Tibial nerve (tissue), 4 donors: ENCODE measurements at regions not wholly inside any gene's neighbourhood (a gene's known extent, or its start where the extent isn't known, plus 50 kb on each side); places are given as distances from the start of the nearest gene placed in this dataset.

Experiments used
- EP300 ChIP-seq, 2 donors: sonication (generic); formaldehyde crosslinking; IDR thresholded peaks; one replicate each; pipeline ENCODE4 v1.6.1; 2017; ENCODE audit warnings: antibody characterized with exemption in 2 of 2, mild to moderate bottlenecking in 1 of 2
- POLR2A ChIP-seq, 2 donors: fragments of 450-650 bp; IDR thresholded peaks; one replicate each; pipeline ENCODE4 v1.6.1; 2017; ENCODE audit warnings: antibody characterized with exemption in 2 of 2, mild to moderate bottlenecking in 2 of 2, moderate library complexity in 2 of 2
- TF ChIP-seq, protein P1 (sequence below), 5 experiments: fragments of 200-600 bp in 3 of 5; fragments of 450-650 bp in 2 of 5; sonication (generic) in 3 of 5; IDR thresholded peaks; one replicate each; pipeline ENCODE4 v1.5.1; 2016 to 2019; ENCODE audit warnings: antibody characterized with exemption in 5 of 5, mild to moderate bottlenecking in 3 of 5, moderate library complexity in 2 of 5

DNA sequence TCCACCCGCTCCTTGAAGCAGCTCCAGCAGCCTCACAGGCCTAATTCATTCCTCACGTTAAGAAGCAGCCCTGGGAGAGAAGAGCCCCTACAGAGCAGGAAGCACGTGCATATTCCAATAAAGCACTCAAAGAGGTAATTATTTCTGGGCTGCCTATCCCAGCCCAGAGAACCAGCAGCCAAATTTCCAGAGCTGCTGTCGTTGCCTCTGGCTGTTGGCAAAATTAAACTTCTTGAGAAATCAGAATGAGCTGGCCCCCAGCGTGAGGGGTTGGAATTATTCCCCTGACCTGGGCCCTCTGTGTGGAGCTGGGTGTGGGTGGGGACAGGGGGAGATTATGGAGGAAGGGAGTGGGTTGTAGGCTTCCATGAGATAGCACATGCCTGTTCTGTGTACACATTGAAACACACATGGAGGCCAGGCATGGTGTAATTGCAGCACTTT lies 86.8 kb upstream of the HSPA9 start:
- TF ChIP-seq, protein P1, sequence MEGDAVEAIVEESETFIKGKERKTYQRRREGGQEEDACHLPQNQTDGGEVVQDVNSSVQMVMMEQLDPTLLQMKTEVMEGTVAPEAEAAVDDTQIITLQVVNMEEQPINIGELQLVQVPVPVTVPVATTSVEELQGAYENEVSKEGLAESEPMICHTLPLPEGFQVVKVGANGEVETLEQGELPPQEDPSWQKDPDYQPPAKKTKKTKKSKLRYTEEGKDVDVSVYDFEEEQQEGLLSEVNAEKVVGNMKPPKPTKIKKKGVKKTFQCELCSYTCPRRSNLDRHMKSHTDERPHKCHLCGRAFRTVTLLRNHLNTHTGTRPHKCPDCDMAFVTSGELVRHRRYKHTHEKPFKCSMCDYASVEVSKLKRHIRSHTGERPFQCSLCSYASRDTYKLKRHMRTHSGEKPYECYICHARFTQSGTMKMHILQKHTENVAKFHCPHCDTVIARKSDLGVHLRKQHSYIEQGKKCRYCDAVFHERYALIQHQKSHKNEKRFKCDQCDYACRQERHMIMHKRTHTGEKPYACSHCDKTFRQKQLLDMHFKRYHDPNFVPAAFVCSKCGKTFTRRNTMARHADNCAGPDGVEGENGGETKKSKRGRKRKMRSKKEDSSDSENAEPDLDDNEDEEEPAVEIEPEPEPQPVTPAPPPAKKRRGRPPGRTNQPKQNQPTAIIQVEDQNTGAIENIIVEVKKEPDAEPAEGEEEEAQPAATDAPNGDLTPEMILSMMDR (IDR thresholded peaks at IDR 0.05) = no peak
- TF ChIP-seq POLR2A (IDR thresholded peaks at IDR 0.05) (no peak), EP300 (IDR thresholded peaks at IDR 0.05) (no peak)
